WERI-Rb-1 (cell line): ENCODE measurements at regions not wholly inside any gene's neighbourhood (a gene's known extent, or its start where the extent isn't known, plus 50 kb on each side); places are given as distances from the start of the nearest gene placed in this dataset.

ENCODE experiments used
- DNase-seq: peaks from one replicate; pipeline ENCODE4 v3.0.0-alpha.2; 2020
- H3K27ac ChIP-seq: fragments of 250-450 bp; sonication (Bioruptor Pico); 2 replicates; pipeline ENCODE4 v1.5.1; 2020; ENCODE audit warnings: mild to moderate bottlenecking, moderate library complexity
- H3K27me3 ChIP-seq: fragments of 250-450 bp; sonication (Bioruptor Pico); 2 replicates; pipeline ENCODE4 v1.5.1; 2021; ENCODE audit warnings: mild to moderate bottlenecking, low read depth, moderate library complexity; ENCODE audit not compliant: insufficient read depth, severe bottlenecking
- H3K36me3 ChIP-seq: fragments of 250-450 bp; sonication (Bioruptor Pico); 2 replicates; pipeline ENCODE4 v1.5.1; 2020; ENCODE audit warnings: mild to moderate bottlenecking, moderate library complexity
- H3K4me3 ChIP-seq: 2 replicates; pipeline ENCODE4 v1.5.1; 2011; ENCODE audit warnings: low read depth, mild to moderate bottlenecking, control low read depth, low read length
- H3K9me3 ChIP-seq: fragments of 250-450 bp; sonication (Bioruptor Pico); 2 replicates; pipeline ENCODE4 v1.5.1; 2021; ENCODE audit warnings: mild to moderate bottlenecking, moderate library complexity; ENCODE audit not compliant: severe bottlenecking
- CTCF ChIP-seq: IDR thresholded peaks from 2 replicates; pipeline ENCODE4 v1.5.1; 2011; ENCODE audit warnings: low read depth, mild to moderate bottlenecking, control low read depth, inconsistent platforms, low read length

- no peak overlapping the region for H3K4me3 ChIP-seq
- no peak for DNase-seq
- no peak for TF ChIP-seq CTCF
Measured at GRCh38 chr5:51521583-51521982, 138.3 kb downstream of the ISL1 start.

GRCh38 chr5:51539232-51539631, 156.0 kb downstream of the ISL1 start:
- Histone ChIP-seq H3K27ac (no peak overlapping the region), H3K27me3 (no peaks in the 10 kb centered on the region), H3K36me3 (no peaks in the 10 kb centered on the region), H3K4me3 (no peak overlapping the region), H3K9me3 (no peaks in the 10 kb centered on the region)
- TF ChIP-seq CTCF = no peak
- no peak for DNase-seq

More at GRCh38 chr5:51521583-51521982, 138.3 kb downstream of the ISL1 start:
- H3K27ac ChIP-seq = no peak overlapping the region
- H3K36me3 ChIP-seq = no peaks in the 10 kb centered on the region
- H3K9me3 ChIP-seq = no peaks in the 10 kb centered on the region
- peaks cover 15% of the 10 kb centered on the region for H3K27me3 ChIP-seq

GRCh38 chr5:51544031-51544785, 161.0 kb downstream of the ISL1 start:
- no peak overlapping the region for H3K4me3 ChIP-seq
- no peak for DNase-seq
- H3K27ac ChIP-seq = no peak overlapping the region
- no peaks in the 10 kb centered on the region for H3K9me3 ChIP-seq
- H3K27me3 ChIP-seq = peaks cover 12% of the 10 kb centered on the region
- TF ChIP-seq CTCF = no peak
- H3K36me3 ChIP-seq = no peaks in the 10 kb centered on the region

GRCh38 chr5:51556833-51557232, 173.6 kb downstream of the ISL1 start:
- Histone ChIP-seq H3K27ac (no peak overlapping the region), H3K9me3 (no peaks in the 10 kb centered on the region), H3K27me3 (peaks cover 19% of the 10 kb centered on the region), H3K36me3 (no peaks in the 10 kb centered on the region), H3K4me3 (no peak overlapping the region)
- no peak for DNase-seq
- TF ChIP-seq CTCF = no peak

- no peak for TF ChIP-seq CTCF
- no peak for DNase-seq
- Histone ChIP-seq H3K9me3 (no peaks in the 10 kb centered on the region), H3K27ac (no peak overlapping the region), H3K4me3 (no peak overlapping the region), H3K36me3 (no peaks in the 10 kb centered on the region), H3K27me3 (peaks cover 14% of the 10 kb centered on the region)
Measured at GRCh38 chr5:51558682-51559081, 175.4 kb downstream of the ISL1 start.

- no peak overlapping the region for H3K4me3 ChIP-seq
- TF ChIP-seq CTCF = no peak
- peaks cover 15% of the 10 kb centered on the region for H3K27me3 ChIP-seq
- DNase-seq = no peak
- H3K36me3 ChIP-seq = no peaks in the 10 kb centered on the region
- H3K9me3 ChIP-seq = no peaks in the 10 kb centered on the region
- H3K27ac ChIP-seq = no peak overlapping the region
Measured at GRCh38 chr5:51559339-51559738, 176.1 kb downstream of the ISL1 start.
